Astrocyte (in vitro differentiated cells and primary cell): ENCODE measurements at regions not wholly inside any gene's neighbourhood (a gene's known extent, or its start where the extent isn't known, plus 50 kb on each side); places are given as distances from the start of the nearest gene placed in this dataset.

Experiments
- DNase-seq: peaks from one replicate; pipeline ENCODE4 v3.0.0-alpha.2; 2010; ENCODE audit warnings: low read depth
- FAIRE-seq: peaks from 2 replicates; lab custom pipeline; 2011; peaks lifted over from hg19 to GRCh38; lab: Jason Lieb, UNC
- H2AFZ ChIP-seq: 2 replicates; pipeline ENCODE4 v1.6.0; 2012; ENCODE audit warnings: low read depth, low read length, inconsistent platforms
- H3K27ac ChIP-seq: 2 replicates; pipeline ENCODE4 v1.5.1; 2011; ENCODE audit warnings: low read depth, low read length, inconsistent platforms
- H3K27me3 ChIP-seq: 2 replicates; pipeline ENCODE4 v1.6.0; 2011; ENCODE audit warnings: low read length, inconsistent platforms; ENCODE audit not compliant: insufficient read depth
- H3K36me3 ChIP-seq: 2 replicates; pipeline ENCODE4 v1.5.1; 2011; ENCODE audit warnings: low read length, inconsistent platforms; ENCODE audit not compliant: insufficient read depth
- H3K4me1 ChIP-seq: 2 replicates; pipeline ENCODE4 v1.5.1; 2011; ENCODE audit warnings: low read length, inconsistent platforms; ENCODE audit not compliant: insufficient read depth
- H3K4me2 ChIP-seq: 2 replicates; pipeline ENCODE4 v1.6.0; 2012; ENCODE audit warnings: low read length, inconsistent platforms
- H3K4me3 ChIP-seq: 2 replicates; pipeline ENCODE4 v1.5.1; 2011; ENCODE audit warnings: low read depth, mild to moderate bottlenecking, low read length, inconsistent platforms; ENCODE audit not compliant: insufficient read depth
- H3K79me2 ChIP-seq: 2 replicates; pipeline ENCODE4 v1.6.0; 2012; ENCODE audit warnings: mild to moderate bottlenecking, low read length, inconsistent platforms; ENCODE audit not compliant: insufficient read depth
- H3K9ac ChIP-seq: 2 replicates; pipeline ENCODE4 v1.6.0; 2012; ENCODE audit warnings: mild to moderate bottlenecking, low read length, inconsistent platforms
- H3K9me3 ChIP-seq: 2 replicates; pipeline ENCODE4 v1.5.1; 2012; ENCODE audit warnings: low read depth, mild to moderate bottlenecking, low read length, inconsistent platforms; ENCODE audit not compliant: insufficient read depth
- H4K20me1 ChIP-seq: 2 replicates; pipeline ENCODE4 v1.6.0; 2012; ENCODE audit warnings: low read length, inconsistent platforms; ENCODE audit not compliant: insufficient read depth
- H3K27ac Mint-ChIP-seq: one replicate; pipeline ENCODE4 v1.8.0; 2021; ENCODE audit warnings: mild to moderate bottlenecking, mixed read lengths; ENCODE audit not compliant: unreplicated experiment
- H3K27me3 Mint-ChIP-seq: one replicate; pipeline ENCODE4 v1.8.0; 2021; ENCODE audit warnings: low read depth, mixed read lengths; ENCODE audit not compliant: unreplicated experiment
- H3K36me3 Mint-ChIP-seq: one replicate; pipeline ENCODE4 v1.8.0; 2021; ENCODE audit warnings: low read depth, mixed read lengths; ENCODE audit not compliant: unreplicated experiment
- H3K4me1 Mint-ChIP-seq: one replicate; pipeline ENCODE4 v1.8.0; 2021; ENCODE audit warnings: low read depth, mixed read lengths; ENCODE audit not compliant: unreplicated experiment
- H3K4me3 Mint-ChIP-seq: one replicate; pipeline ENCODE4 v1.8.0; 2021; ENCODE audit warnings: mild to moderate bottlenecking, moderate library complexity, mixed read lengths; ENCODE audit not compliant: unreplicated experiment
- H3K9me3 Mint-ChIP-seq: one replicate; pipeline ENCODE4 v1.8.0; 2021; ENCODE audit warnings: mild to moderate bottlenecking, mixed read lengths; ENCODE audit not compliant: unreplicated experiment
- EZH2 ChIP-seq: IDR thresholded peaks from 2 replicates; pipeline ENCODE4 v1.6.1; 2012; ENCODE audit warnings: mild to moderate bottlenecking, low read length, inconsistent platforms; ENCODE audit not compliant: insufficient read depth
- TF ChIP-seq, protein P1 (sequence below): IDR thresholded peaks from 2 replicates; pipeline ENCODE4 v1.5.1; 2011; ENCODE audit warnings: low read depth, mild to moderate bottlenecking, inconsistent platforms, low read length, moderate library complexity; ENCODE audit not compliant: insufficient read depth

- Histone ChIP-seq H3K4me3 (no peak overlapping the region), H3K36me3 (no peaks in the 10 kb centered on the region), H3K4me1 (peaks cover 23% of the 10 kb centered on the region), H3K79me2 (no peaks in the 10 kb centered on the region), H3K4me2 (peak overlapping the region; percentile 54), H3K9ac (no peak overlapping the region), H3K9me3 (no peaks in the 10 kb centered on the region), H2AFZ (peak overlapping the region; percentile 13), H3K27ac (no peak overlapping the region), H4K20me1 (no peaks in the 10 kb centered on the region), H3K27me3 (no peaks in the 10 kb centered on the region)
- Mint-ChIP-seq H3K27me3 (peaks cover 13% of the 10 kb centered on the region), H3K4me3 (no peak overlapping the region), H3K9me3 (no peaks in the 10 kb centered on the region), H3K36me3 (no peaks in the 10 kb centered on the region), H3K4me1 (peaks cover 8% of the 10 kb centered on the region), H3K27ac (no peak overlapping the region)
- TF ChIP-seq, protein P1, sequence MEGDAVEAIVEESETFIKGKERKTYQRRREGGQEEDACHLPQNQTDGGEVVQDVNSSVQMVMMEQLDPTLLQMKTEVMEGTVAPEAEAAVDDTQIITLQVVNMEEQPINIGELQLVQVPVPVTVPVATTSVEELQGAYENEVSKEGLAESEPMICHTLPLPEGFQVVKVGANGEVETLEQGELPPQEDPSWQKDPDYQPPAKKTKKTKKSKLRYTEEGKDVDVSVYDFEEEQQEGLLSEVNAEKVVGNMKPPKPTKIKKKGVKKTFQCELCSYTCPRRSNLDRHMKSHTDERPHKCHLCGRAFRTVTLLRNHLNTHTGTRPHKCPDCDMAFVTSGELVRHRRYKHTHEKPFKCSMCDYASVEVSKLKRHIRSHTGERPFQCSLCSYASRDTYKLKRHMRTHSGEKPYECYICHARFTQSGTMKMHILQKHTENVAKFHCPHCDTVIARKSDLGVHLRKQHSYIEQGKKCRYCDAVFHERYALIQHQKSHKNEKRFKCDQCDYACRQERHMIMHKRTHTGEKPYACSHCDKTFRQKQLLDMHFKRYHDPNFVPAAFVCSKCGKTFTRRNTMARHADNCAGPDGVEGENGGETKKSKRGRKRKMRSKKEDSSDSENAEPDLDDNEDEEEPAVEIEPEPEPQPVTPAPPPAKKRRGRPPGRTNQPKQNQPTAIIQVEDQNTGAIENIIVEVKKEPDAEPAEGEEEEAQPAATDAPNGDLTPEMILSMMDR, result peak; percentile 48
- TF ChIP-seq EZH2, result no peak
- no peak for FAIRE-seq
- DNase-seq, result peak; percentile 37
These were observed 80.7 kb upstream of the SEC61G start for GRCh38 chr7:54839575-54840213.

DNA sequence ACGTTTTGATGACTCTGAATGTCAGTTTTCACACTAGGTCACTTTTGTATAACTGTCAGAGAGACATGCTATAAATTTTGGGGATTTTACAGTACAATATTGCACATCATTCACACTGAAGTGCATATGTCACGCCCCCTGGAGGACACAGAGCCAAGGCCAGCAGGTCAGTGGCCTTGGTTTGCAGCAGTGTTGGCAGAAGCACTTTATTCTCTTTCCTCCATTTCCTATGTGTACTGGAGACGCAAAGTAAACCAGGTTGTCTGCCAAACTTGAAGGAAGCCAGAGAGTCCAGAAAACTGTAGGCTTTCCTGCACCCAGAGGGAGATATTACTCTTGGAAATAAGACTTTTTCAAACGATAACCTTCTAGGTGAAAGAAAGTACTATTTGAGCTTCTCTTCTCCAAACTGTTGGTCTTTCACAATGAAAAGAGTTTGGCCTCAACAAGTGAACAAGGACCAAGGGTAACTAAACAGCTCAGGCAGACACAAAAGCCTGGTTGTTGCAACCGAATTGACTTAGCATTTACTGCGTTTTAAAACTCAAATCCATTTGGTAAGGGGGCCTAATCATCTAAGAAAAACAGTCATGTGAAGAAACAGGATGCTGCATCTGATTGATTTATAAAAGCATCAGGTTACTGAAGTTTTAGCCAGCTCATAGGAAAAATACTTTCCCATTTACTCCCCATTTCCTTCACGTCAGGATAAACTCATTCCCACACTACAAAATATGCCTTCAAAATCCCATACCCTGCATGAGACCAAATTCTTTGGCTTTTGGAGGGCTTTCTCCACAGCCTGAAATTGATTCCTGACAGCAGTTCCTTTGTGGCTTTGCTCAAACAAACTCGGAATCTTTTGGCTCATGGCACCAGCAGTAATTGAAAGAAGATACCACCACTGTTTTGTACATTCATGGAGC lies 83.0 kb upstream of the SEC61G start:
- Histone ChIP-seq H3K79me2 (no peaks in the 10 kb centered on the region), H3K27ac (peak overlapping the region; percentile 81), H3K4me3 (peak overlapping the region; percentile 5), H3K9me3 (no peaks in the 10 kb centered on the region), H3K4me1 (peaks cover 23% of the 10 kb centered on the region), H3K36me3 (no peaks in the 10 kb centered on the region), H2AFZ (peak overlapping the region; percentile 13), H3K27me3 (no peaks in the 10 kb centered on the region), H3K4me2 (peak overlapping the region; percentile 74), H3K9ac (peak overlapping the region; percentile 61), H4K20me1 (no peaks in the 10 kb centered on the region)
- Mint-ChIP-seq H3K4me1 (peaks cover 8% of the 10 kb centered on the region), H3K27ac (no peak overlapping the region), H3K4me3 (no peak overlapping the region), H3K27me3 (peaks cover 11% of the 10 kb centered on the region), H3K9me3 (no peaks in the 10 kb centered on the region), H3K36me3 (no peaks in the 10 kb centered on the region)
- FAIRE-seq (no peak), DNase-seq (peak; percentile 89)
- no peak for TF ChIP-seq EZH2
- TF ChIP-seq, protein P1, result peak; percentile 21
